B cell (primary cell): ENCODE measurements at regions not wholly inside any gene's neighbourhood (a gene's known extent, or its start where the extent isn't known, plus 50 kb on each side); places are given as distances from the start of the nearest gene placed in this dataset.

Experiments
- ATAC-seq: fragments of 200-7000 bp; cut with Tn5 transposase; one replicate; pipeline ENCODE4 v1.10.0; 2021; ENCODE audit warnings: low read depth, mild to moderate bottlenecking, moderate number of reproducible peaks, moderate library complexity
- CTCF ChIA-PET: fragments of 350-600 bp; sonication (Branson Sonifier 250); formaldehyde crosslinking; loops from one replicate; lab custom pipeline; 2021; ENCODE audit warnings: antibody characterized with exemption, inconsistent platforms; lab: Charles Lee
- POLR2A ChIA-PET: fragments of 350-600 bp; sonication (Branson Sonifier 250); formaldehyde crosslinking; loops from one replicate; lab custom pipeline; 2021; ENCODE audit warnings: antibody characterized with exemption; lab: Charles Lee
- DNase-seq: peaks from one replicate; pipeline ENCODE4 v3.0.0; 2013
- H2AFZ ChIP-seq: 2 replicates; pipeline ENCODE4 v1.6.1; 2012; ENCODE audit warnings: mild to moderate bottlenecking, low read depth, low read length; ENCODE audit not compliant: insufficient read depth, poor library complexity, severe bottlenecking
- H3K27ac ChIP-seq, 2 donors: 1 replicate in 1 of 2; 2 replicates in 1 of 2; pipeline ENCODE4 v1.5.1; 2012 to 2013; ENCODE audit warnings: low read length in 2 of 2, mild to moderate bottlenecking in 2 of 2, moderate library complexity in 1 of 2
- H3K27me3 ChIP-seq, 4 experiments: fragments of 200-600 bp in 1 of 4; sonication (generic) in 1 of 4; replicated peaks in 1 of 4; 1 replicate in 2 of 4; 2 replicates in 2 of 4; pipeline versions ENCODE4 v1.6.1 to v1.7.0; 2013 to 2016; ENCODE audit warnings: low read length in 3 of 4, mild to moderate bottlenecking in 2 of 4, mixed read lengths in 1 of 4, moderate library complexity in 1 of 4; ENCODE audit not compliant: insufficient read depth in 4 of 4, control insufficient read depth in 3 of 4; ENCODE audit errors: control extremely low read depth in 1 of 4
- H3K36me3 ChIP-seq, 2 experiments: replicated peaks in 1 of 2; 1 replicate in 1 of 2; 2 replicates in 1 of 2; pipeline versions ENCODE4 v1.6.1 to v1.7.1; 2013; ENCODE audit warnings: low read length in 1 of 2; ENCODE audit not compliant: insufficient read depth in 2 of 2, control insufficient read depth in 1 of 2; ENCODE audit errors: control extremely low read depth in 1 of 2, extremely low read depth in 1 of 2
- H3K4me1 ChIP-seq, 2 donors: fragments of 200-600 bp in 1 of 2; sonication (generic) in 1 of 2; 1 replicate in 1 of 2; 2 replicates in 1 of 2; pipeline versions ENCODE4 v1.5.1 to v1.6.1; 2013 to 2017; ENCODE audit warnings: low read length in 2 of 2; ENCODE audit not compliant: control insufficient read depth in 2 of 2, insufficient read depth in 2 of 2
- H3K4me2 ChIP-seq: replicated peaks from 2 replicates; pipeline ENCODE3; 2012; ENCODE audit warnings: mild to moderate bottlenecking, low read depth, low read length; ENCODE audit not compliant: poor library complexity, severe bottlenecking
- H3K4me3 ChIP-seq, 5 experiments: fragments of 200-600 bp in 1 of 5; sonication (generic) in 1 of 5; 1 replicate in 3 of 5; 2 replicates in 2 of 5; pipeline versions ENCODE4 v1.5.1 to v1.7.0; 2011 to 2016; ENCODE audit warnings: low read length in 4 of 5, mild to moderate bottlenecking in 4 of 5, low read depth in 2 of 5, control low read depth in 1 of 5, moderate library complexity in 1 of 5; ENCODE audit not compliant: insufficient read depth in 1 of 5; ENCODE audit errors: control extremely low read depth in 1 of 5, extremely low read depth in 1 of 5
- H3K79me2 ChIP-seq: fragments of 200-600 bp; sonication (generic); one replicate; pipeline ENCODE4 v1.6.0; 2016; ENCODE audit warnings: low read length; ENCODE audit not compliant: control insufficient read depth, insufficient read depth
- H3K9ac ChIP-seq: fragments of 200-600 bp; sonication (generic); 2 replicates; pipeline ENCODE4 v1.6.1; 2017; ENCODE audit warnings: mild to moderate bottlenecking, low read length, moderate library complexity
- H3K9me3 ChIP-seq, 3 donors: one replicate each; pipeline versions ENCODE4 v1.6.1 to v1.7.1; 2013; ENCODE audit warnings: low read length in 2 of 3; ENCODE audit not compliant: control insufficient read depth in 2 of 3, insufficient read depth in 1 of 3; ENCODE audit errors: control extremely low read depth in 1 of 3
- H4K20me1 ChIP-seq: 2 replicates; pipeline ENCODE4 v1.6.0; 2012; ENCODE audit warnings: mild to moderate bottlenecking, low read length; ENCODE audit not compliant: insufficient read depth, control insufficient read depth, poor library complexity, severe bottlenecking
- H3K27ac Mint-ChIP-seq: one replicate; pipeline ENCODE4 v1.8.0; 2021; ENCODE audit warnings: mixed read lengths
- H3K27me3 Mint-ChIP-seq: one replicate; pipeline ENCODE4 v1.8.0; 2021; ENCODE audit warnings: mixed read lengths
- H3K4me1 Mint-ChIP-seq: one replicate; pipeline ENCODE4 v1.8.0; 2021; ENCODE audit warnings: mixed read lengths
- H3K4me3 Mint-ChIP-seq: one replicate; pipeline ENCODE4 v1.8.0; 2021; ENCODE audit warnings: mixed read lengths
- H3K9me3 Mint-ChIP-seq: one replicate; pipeline ENCODE4 v1.8.0; 2022; ENCODE audit warnings: mixed read lengths; ENCODE audit not compliant: insufficient read depth
- EZH2 ChIP-seq: IDR thresholded peaks from 2 replicates; pipeline ENCODE4 v1.6.1; 2012; ENCODE audit warnings: borderline replicate concordance, low read depth, mild to moderate bottlenecking, moderate library complexity, low read length; ENCODE audit not compliant: insufficient read depth, poor library complexity, severe bottlenecking
- WGBS: methylation state at CpG from one replicate; pipeline ENCODE4 v1.1.5; 2013; ENCODE audit warnings: missing lambda C conversion rate; ENCODE audit not compliant: insufficient coverage; 5-methylcytosine and 5-hydroxymethylcytosine counted together
- intact Hi-C: fragments of 100-400 bp; cut with micrococcal nuclease; formaldehyde crosslinking; loops from one replicate; pipeline ENCODE4 v1.10.0; 2022
- TF ChIP-seq, protein P1 (sequence below): fragments of 200-600 bp; IDR thresholded peaks from one replicate; pipeline ENCODE4 v1.8.0; 2022; ENCODE audit warnings: antibody characterized with exemption, mild to moderate bottlenecking

DNA sequence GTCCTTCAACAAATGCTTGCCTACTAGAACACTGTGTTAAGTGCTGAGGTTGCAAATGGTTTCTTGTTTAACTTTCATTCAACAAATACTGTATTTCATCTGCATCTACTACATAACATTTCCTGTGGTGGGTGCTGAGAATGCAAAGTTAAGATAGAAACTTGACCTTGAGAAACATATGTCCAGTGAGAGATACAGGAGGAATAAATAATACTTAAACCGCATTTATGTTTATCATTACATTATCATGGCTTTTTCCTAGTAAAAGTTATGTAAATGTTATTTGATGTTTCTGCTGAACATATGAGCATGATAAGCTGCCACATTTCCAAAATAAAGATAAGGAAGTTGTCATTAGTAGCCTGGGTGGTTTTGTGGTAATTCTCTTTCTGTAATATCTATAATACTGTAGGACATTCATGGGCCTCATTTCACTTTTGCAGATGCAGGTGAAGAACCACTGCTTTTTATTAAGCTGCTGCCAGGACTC, 590.4 kb downstream of the PLPP3 start:
- Histone ChIP-seq H4K20me1 (no peaks in the 10 kb centered on the region), H3K27ac (no peak overlapping the region), H3K9ac (no peak overlapping the region), H3K4me3 (no peak overlapping the region), H3K4me1 (no peaks in the 10 kb centered on the region), H3K79me2 (no peaks in the 10 kb centered on the region), H3K36me3 (no peaks in the 10 kb centered on the region), H2AFZ (no peak overlapping the region), H3K9me3 (no peaks in the 10 kb centered on the region), H3K4me2 (no peak overlapping the region), H3K27me3 (no peaks in the 10 kb centered on the region)
- Mint-ChIP-seq H3K4me1 (no peaks in the 10 kb centered on the region), H3K9me3 (no peaks in the 10 kb centered on the region), H3K27ac (no peak overlapping the region), H3K27me3 (peaks cover 26% of the 10 kb centered on the region), H3K4me3 (no peak overlapping the region)
- ATAC-seq (no peak), DNase-seq (no peak)
- CTCF ChIA-PET = no interaction called here
- POLR2A ChIA-PET = no interaction called here
- intact Hi-C loops = no loop called here
- WGBS = no CpG with 5 or more reads among the region's 1 CpG
- TF ChIP-seq, protein P1, sequence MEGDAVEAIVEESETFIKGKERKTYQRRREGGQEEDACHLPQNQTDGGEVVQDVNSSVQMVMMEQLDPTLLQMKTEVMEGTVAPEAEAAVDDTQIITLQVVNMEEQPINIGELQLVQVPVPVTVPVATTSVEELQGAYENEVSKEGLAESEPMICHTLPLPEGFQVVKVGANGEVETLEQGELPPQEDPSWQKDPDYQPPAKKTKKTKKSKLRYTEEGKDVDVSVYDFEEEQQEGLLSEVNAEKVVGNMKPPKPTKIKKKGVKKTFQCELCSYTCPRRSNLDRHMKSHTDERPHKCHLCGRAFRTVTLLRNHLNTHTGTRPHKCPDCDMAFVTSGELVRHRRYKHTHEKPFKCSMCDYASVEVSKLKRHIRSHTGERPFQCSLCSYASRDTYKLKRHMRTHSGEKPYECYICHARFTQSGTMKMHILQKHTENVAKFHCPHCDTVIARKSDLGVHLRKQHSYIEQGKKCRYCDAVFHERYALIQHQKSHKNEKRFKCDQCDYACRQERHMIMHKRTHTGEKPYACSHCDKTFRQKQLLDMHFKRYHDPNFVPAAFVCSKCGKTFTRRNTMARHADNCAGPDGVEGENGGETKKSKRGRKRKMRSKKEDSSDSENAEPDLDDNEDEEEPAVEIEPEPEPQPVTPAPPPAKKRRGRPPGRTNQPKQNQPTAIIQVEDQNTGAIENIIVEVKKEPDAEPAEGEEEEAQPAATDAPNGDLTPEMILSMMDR = no peak
- no peak for TF ChIP-seq EZH2

- TF ChIP-seq EZH2 = no peak
- TF ChIP-seq, protein P1 = no peak
- Histone ChIP-seq H4K20me1 (no peaks in the 10 kb centered on the region), H3K79me2 (no peaks in the 10 kb centered on the region), H3K4me1 (no peaks in the 10 kb centered on the region), H3K27ac (no peak overlapping the region), H3K4me3 (no peak overlapping the region), H3K4me2 (no peak overlapping the region), H3K9ac (no peak overlapping the region), H3K27me3 (no peaks in the 10 kb centered on the region), H3K36me3 (no peaks in the 10 kb centered on the region), H2AFZ (no peak overlapping the region), H3K9me3 (no peaks in the 10 kb centered on the region)
- CTCF ChIA-PET = no interaction called here
- Mint-ChIP-seq H3K27me3 (peaks cover 23% of the 10 kb centered on the region), H3K4me1 (no peaks in the 10 kb centered on the region), H3K27ac (no peak overlapping the region), H3K4me3 (no peak overlapping the region), H3K9me3 (no peaks in the 10 kb centered on the region)
- no peak for ATAC-seq
- intact Hi-C loops = no loop called here
- no peak for DNase-seq
- POLR2A ChIA-PET = no interaction called here
- WGBS = 75% methylated on average over 2 of the region's 4 CpGs
These were observed 591.7 kb downstream of the PLPP3 start for GRCh38 chr1:55987491-55988249.
